MV-4-11 (cell line): ENCODE measurements at regions not wholly inside any gene's neighbourhood (a gene's known extent, or its start where the extent isn't known, plus 50 kb on each side); places are given as distances from the start of the nearest gene placed in this dataset.
"Not testable (repeated sequence)": the region's sequence is repeated elsewhere in the genome, so short reads cannot be mapped to it uniquely, and the experiment has no call there.

Experiments
- DNase-seq: peaks from one replicate; lab custom pipeline; 2025; lab: John Stamatoyannopoulos, UW

GRCh38 chr9:92242260-92243136, 51.0 kb downstream of the IARS1 start:
- peak; percentile 19 for DNase-seq

GRCh38 chr9:92236915-92237314, 56.6 kb downstream of the IARS1 start:
- DNase-seq: no peak

GRCh38 chr9:92236465-92236864, 57.0 kb downstream of the IARS1 start:
- DNase-seq: no peak

GRCh38 chr9:92234514-92234913, 59.0 kb downstream of the IARS1 start:
- no peak for DNase-seq

GRCh38 chr9:92232190-92232589, 61.3 kb downstream of the IARS1 start:
- DNase-seq: no peak

GRCh38 chr9:92228628-92229027, 64.9 kb downstream of the IARS1 start:
- DNase-seq: no peak

- DNase-seq: no peak
Observed at GRCh38 chr9:92224177-92224576, 69.3 kb downstream of the IARS1 start.

- no peak for DNase-seq
Observed at GRCh38 chr9:92223758-92224157, 69.7 kb downstream of the IARS1 start.

- DNase-seq: no peak
Observed at GRCh38 chr9:92208693-92209524, 84.6 kb downstream of the IARS1 start.

GRCh38 chr9:92206488-92206887, 87.0 kb downstream of the IARS1 start:
- DNase-seq: no peak

- DNase-seq: not testable (repeated sequence)
Observed at GRCh38 chr9:92203887-92204286, 88.7 kb upstream of the SPTLC1 start.

- DNase-seq: not testable (repeated sequence)
Observed at GRCh38 chr9:92198237-92198636, 83.0 kb upstream of the SPTLC1 start.

- DNase-seq: no peak
Observed at GRCh38 chr9:92196909-92197308, 81.7 kb upstream of the SPTLC1 start.

GRCh38 chr9:92196400-92196799, 81.2 kb upstream of the SPTLC1 start:
- no peak for DNase-seq

GRCh38 chr9:92191801-92192200, 76.6 kb upstream of the SPTLC1 start:
- no peak for DNase-seq

- DNase-seq: no peak
Observed at GRCh38 chr9:92190536-92190790, 75.2 kb upstream of the SPTLC1 start.

GRCh38 chr9:92189782-92190535, 74.7 kb upstream of the SPTLC1 start:
- DNase-seq: no peak

GRCh38 chr9:92188969-92189781, 74.0 kb upstream of the SPTLC1 start:
- DNase-seq: no peak

GRCh38 chr9:92187989-92188714, 72.9 kb upstream of the SPTLC1 start:
- no peak for DNase-seq

- no peak for DNase-seq
Observed at GRCh38 chr9:92187390-92187789, 72.2 kb upstream of the SPTLC1 start.

GRCh38 chr9:92186631-92187030, 71.4 kb upstream of the SPTLC1 start:
- DNase-seq: no peak
